SK-N-SH (cell line): ENCODE measurements at regions not wholly inside any gene's neighbourhood (a gene's known extent, or its start where the extent isn't known, plus 50 kb on each side); places are given as distances from the start of the nearest gene placed in this dataset.

Source experiments
- CTCF ChIA-PET: fragments of 300-600, 350-600 bp; formaldehyde crosslinking; extraction: SDS; loops from one replicate; lab custom pipeline; 2021; lab: Yijun Ruan, JAX
- POLR2A ChIA-PET: fragments of 350-600 bp; sonication (Branson Sonifier 250); formaldehyde crosslinking; extraction: SDS; loops from one replicate; lab custom pipeline; 2020; ENCODE audit warnings: antibody characterized with exemption, inconsistent platforms; lab: Yijun Ruan, JAX
- DNase-seq: peaks from one replicate; pipeline ENCODE4 v3.0.0; 2012
- H2AFZ ChIP-seq: fragments of 200-600 bp; sonication (generic); 2 replicates; pipeline ENCODE4 v1.8.1; 2016; ENCODE audit warnings: antibody characterized with exemption, mild to moderate bottlenecking, low read depth
- H3F3A ChIP-seq: fragments of 200-600 bp; sonication (generic); replicated peaks from 2 replicates; pipeline ENCODE3; 2016; ENCODE audit warnings: antibody characterized with exemption, mild to moderate bottlenecking; ENCODE audit not compliant: insufficient read depth
- H3K27ac ChIP-seq, 2 experiments: fragments of 200-500 bp in 1 of 2; fragments of 200-600 bp in 1 of 2; sonication (Bioruptor generic) in 1 of 2; sonication (generic), shearing (Covaris generic) in 1 of 2; 2 replicates each; pipeline versions ENCODE4 v1.5.1 to v1.6.1; 2014 to 2016; ENCODE audit warnings: low read depth in 2 of 2, inconsistent platforms in 1 of 2, low read length in 1 of 2, mild to moderate bottlenecking in 1 of 2, mixed read lengths in 1 of 2
- H3K27me3 ChIP-seq: fragments of 200-600 bp; sonication (generic), shearing (Covaris generic); 2 replicates; pipeline ENCODE4 v1.6.1; 2016; ENCODE audit warnings: mixed run types; ENCODE audit not compliant: insufficient read depth
- H3K36me3 ChIP-seq, 2 experiments: fragments of 200-500 bp in 1 of 2; fragments of 200-600 bp in 1 of 2; sonication (Bioruptor generic) in 1 of 2; sonication (generic) in 1 of 2; replicated peaks in 1 of 2; 2 replicates each; pipeline versions ENCODE3 to v1.5.1; 2014 to 2016; ENCODE audit warnings: low read length in 1 of 2, mild to moderate bottlenecking in 1 of 2; ENCODE audit not compliant: insufficient read depth in 2 of 2, control insufficient read depth in 1 of 2
- H3K4me1 ChIP-seq, 2 experiments: fragments of 200-500 bp in 1 of 2; fragments of 200-600 bp in 1 of 2; sonication (Bioruptor generic) in 1 of 2; sonication (generic), shearing (Covaris generic) in 1 of 2; 2 replicates each; pipeline versions ENCODE4 v1.5.1 to v1.6.1; 2014 to 2016; ENCODE audit warnings: low read depth in 1 of 2, low read length in 1 of 2, mixed run types in 1 of 2; ENCODE audit not compliant: insufficient read depth in 2 of 2, control insufficient read depth in 1 of 2
- H3K4me2 ChIP-seq: fragments of 200-600 bp; sonication (generic), shearing (Covaris generic); 2 replicates; pipeline ENCODE4 v1.6.1; 2017; ENCODE audit warnings: mixed run types
- H3K4me3 ChIP-seq, 2 experiments: fragments of 200-500 bp in 1 of 2; fragments of 200-600 bp in 1 of 2; sonication (Bioruptor generic) in 1 of 2; sonication (generic), shearing (Covaris generic) in 1 of 2; 2 replicates each; pipeline versions ENCODE4 v1.5.1 to v1.8.1; 2014 to 2016; ENCODE audit warnings: low read depth in 2 of 2, inconsistent platforms in 1 of 2, low read length in 1 of 2, mild to moderate bottlenecking in 1 of 2, mixed read lengths in 1 of 2, moderate library complexity in 1 of 2
- H3K79me2 ChIP-seq: fragments of 200-600 bp; sonication (generic); 2 replicates; pipeline ENCODE4 v1.8.1; 2017; ENCODE audit warnings: mild to moderate bottlenecking; ENCODE audit not compliant: insufficient read depth
- H3K9ac ChIP-seq: fragments of 200-600 bp; sonication (generic); 2 replicates; pipeline ENCODE4 v1.6.1; 2017; ENCODE audit warnings: mixed run types
- H3K9me2 ChIP-seq: fragments of 200-600 bp; sonication (generic); 2 replicates; pipeline ENCODE4 v1.6.1; 2017; ENCODE audit warnings: mixed run types
- H3K9me3 ChIP-seq: fragments of 200-600 bp; sonication (generic); 2 replicates; pipeline ENCODE4 v1.6.1; 2017; ENCODE audit warnings: mixed run types, mild to moderate bottlenecking, moderate library complexity
- H4K20me1 ChIP-seq: fragments of 200-600 bp; sonication (generic); 2 replicates; pipeline ENCODE4 v1.6.1; 2017; ENCODE audit warnings: mild to moderate bottlenecking, mixed run types; ENCODE audit not compliant: insufficient read depth
- CTCF ChIP-seq: fragments of 200-600 bp; sonication (generic); IDR thresholded peaks from 2 replicates; pipeline ENCODE4 v1.6.1; 2017; ENCODE audit warnings: antibody characterized with exemption, mild to moderate bottlenecking, moderate library complexity
- ELF1 ChIP-seq: IDR thresholded peaks from 2 replicates; pipeline ENCODE4 v1.4.0; 2012
- EP300 ChIP-seq, 2 experiments: IDR thresholded peaks; 2 replicates each; pipeline versions ENCODE4 v1.4.0 to v1.6.1; 2012; ENCODE audit warnings: borderline replicate concordance in 1 of 2, low read depth in 1 of 2, low read length in 1 of 2
- FOXJ3 ChIP-seq: sonication (generic); formaldehyde crosslinking; IDR thresholded peaks from 2 replicates; pipeline ENCODE4 v1.5.1; 2020; ENCODE audit warnings: mild to moderate bottlenecking, missing genetic modification reagents
- GABPA ChIP-seq: IDR thresholded peaks from 2 replicates; pipeline ENCODE4 v1.4.0; 2012; ENCODE audit warnings: low read depth, mild to moderate bottlenecking
- GATA2 ChIP-seq: sonication (generic); formaldehyde crosslinking; IDR thresholded peaks from 2 replicates; pipeline ENCODE4 v1.5.0; 2020; ENCODE audit warnings: mild to moderate bottlenecking, missing genetic modification reagents
- MAX ChIP-seq: IDR thresholded peaks from 2 replicates; pipeline ENCODE4 v1.4.0; 2012; ENCODE audit warnings: low read depth
- MEF2A ChIP-seq: IDR thresholded peaks from 2 replicates; pipeline ENCODE4 v1.4.0; 2012; ENCODE audit warnings: low read depth, borderline replicate concordance
- MXI1 ChIP-seq: IDR thresholded peaks from 2 replicates; pipeline ENCODE4 v1.6.1; 2012; ENCODE audit warnings: mild to moderate bottlenecking, low read depth, low read length, improper control_type of control experiment
- NFIC ChIP-seq: IDR thresholded peaks from 2 replicates; pipeline ENCODE4 v1.4.0; 2012; ENCODE audit warnings: borderline replicate concordance
- PBX3 ChIP-seq: IDR thresholded peaks from 2 replicates; pipeline ENCODE4; 2012
- POLR2AphosphoS5 ChIP-seq: IDR thresholded peaks from 2 replicates; pipeline ENCODE4 v1.6.1; 2012; ENCODE audit warnings: low read depth, low read length
- RAD21 ChIP-seq: IDR thresholded peaks from 2 replicates; pipeline ENCODE4 v1.6.1; 2012; ENCODE audit warnings: mild to moderate bottlenecking, low read length
- RCOR1 ChIP-seq: fragments of 150-350 bp; IDR thresholded peaks from 2 replicates; pipeline ENCODE4 v1.6.1; 2017; ENCODE audit warnings: antibody characterized with exemption, low read length
- RFX5 ChIP-seq: IDR thresholded peaks from 2 replicates; pipeline ENCODE4 v1.6.1; 2012; ENCODE audit warnings: mild to moderate bottlenecking, improper control_type of control experiment, low read length
- RXRA ChIP-seq: IDR thresholded peaks from 2 replicates; pipeline ENCODE4 v1.4.0; 2012; ENCODE audit warnings: low read depth, mild to moderate bottlenecking, borderline replicate concordance
- USF2 ChIP-seq: fragments of 150-350 bp; IDR thresholded peaks from 2 replicates; pipeline ENCODE4 v1.6.1; 2017; ENCODE audit warnings: antibody characterized with exemption, low read length, low read depth, borderline replicate concordance
- YY1 ChIP-seq: IDR thresholded peaks from 2 replicates; pipeline ENCODE4 v1.4.0; 2012; ENCODE audit warnings: low read depth, mild to moderate bottlenecking
- ZBTB33 ChIP-seq: IDR thresholded peaks from 2 replicates; pipeline ENCODE4 v1.4.0; 2012; ENCODE audit warnings: low read depth, borderline replicate concordance
- WGBS: methylation state at CpG from one replicate; pipeline ENCODE4 v1.1.6; 2017; ENCODE audit warnings: low lambda C conversion rate; 5-methylcytosine and 5-hydroxymethylcytosine counted together

GRCh38 chr3:78348664-78349063 lies 1308.8 kb downstream of the ROBO2 start:
- DNase-seq: peak; percentile 10
- CTCF ChIA-PET: no interaction called here
- H3K27me3 ChIP-seq: no peaks in the 10 kb centered on the region
- H3K9me2 ChIP-seq: no peaks in the 10 kb centered on the region
- no peaks in the 10 kb centered on the region for H3K36me3 ChIP-seq
- no peak overlapping the region for H3K27ac ChIP-seq
- H3K9ac ChIP-seq: no peak overlapping the region
- peaks cover 0 to 23% of the 10 kb centered on the region in 2 experiments; a peak in 2 of 4 replicates for H3K4me1 ChIP-seq
- H3K9me3 ChIP-seq: no peaks in the 10 kb centered on the region
- no peaks in the 10 kb centered on the region for H4K20me1 ChIP-seq
- TF ChIP-seq RXRA (no peak), YY1 (no peak), USF2 (no peak), NFIC (no peak), RAD21 (no peak), GATA2 (CRISPR knock-in tag) (no peak), POLR2AphosphoS5 (no peak), GABPA (no peak), CTCF (no peak), ZBTB33 (no peak), EP300 (IDR thresholded peaks at IDR 0.05; ENCODE audit: borderline replicate concordance in 1 of 2, low read depth in 1 of 2, low read length in 1 of 2) (no peak), PBX3 (no peak), RCOR1 (no peak), ELF1 (no peak), MEF2A (no peak), MXI1 (no peak), RFX5 (no peak), FOXJ3 (CRISPR knock-in tag) (no peak), MAX (no peak)
- POLR2A ChIA-PET: no interaction called here
- 21% methylated on average over 3 of the region's 3 CpGs for WGBS
- no peak overlapping the region for H2AFZ ChIP-seq
- no peaks in the 10 kb centered on the region for H3K79me2 ChIP-seq
- H3F3A ChIP-seq: no peaks in the 10 kb centered on the region
- no peak overlapping the region for H3K4me3 ChIP-seq
- no peak overlapping the region for H3K4me2 ChIP-seq
